HG02852 (cell line): ENCODE measurements at regions not wholly inside any gene's neighbourhood (a gene's known extent, or its start where the extent isn't known, plus 50 kb on each side); places are given as distances from the start of the nearest gene placed in this dataset.

Experiments
- ATAC-seq: cut with Tn5 transposase; IDR thresholded peaks from one replicate; pipeline ENCODE4 v1.9.1; 2021; ENCODE audit warnings: mild to moderate bottlenecking, moderate library complexity; ENCODE audit not compliant: unreplicated experiment

DNA sequence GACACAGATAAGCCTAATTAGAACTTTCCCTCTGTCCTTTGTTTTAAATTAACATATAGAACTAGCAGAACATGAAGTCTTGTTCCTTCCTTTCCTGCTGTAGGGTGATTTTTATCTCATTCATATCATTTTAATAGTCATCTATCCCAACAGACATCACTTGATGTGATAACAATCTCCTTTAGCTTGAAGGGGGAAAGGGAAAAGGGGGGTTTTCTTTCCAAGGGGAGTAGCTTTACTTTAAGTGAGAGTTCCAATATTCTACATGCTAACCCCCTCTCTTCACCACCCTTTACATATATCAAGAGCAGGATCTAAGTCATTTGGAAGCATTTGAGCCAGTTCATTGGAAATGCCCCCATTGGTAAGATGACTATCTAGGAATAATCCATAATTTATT is 241.9 kb downstream of the HHIPL2 start:
- no peak for ATAC-seq

DNA sequence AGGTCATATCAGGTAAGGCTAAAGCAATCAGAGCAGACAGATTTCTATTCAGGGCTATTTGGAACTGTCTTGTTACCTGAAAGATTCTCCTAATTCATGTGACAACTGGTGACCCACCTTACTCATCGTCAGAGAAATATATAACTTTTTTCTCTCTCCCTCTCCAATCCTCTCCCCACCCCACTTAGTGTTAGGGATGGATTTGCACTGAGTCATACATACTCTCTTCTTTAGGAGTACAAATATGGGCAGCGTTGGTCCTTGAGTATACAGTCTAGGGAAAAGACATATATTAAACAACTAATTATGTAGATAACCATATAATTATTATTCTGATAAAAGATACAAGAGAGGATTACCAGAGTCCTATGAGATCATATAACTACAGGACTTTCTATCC is 246.3 kb downstream of the HHIPL2 start:
- ATAC-seq, result no peak

DNA sequence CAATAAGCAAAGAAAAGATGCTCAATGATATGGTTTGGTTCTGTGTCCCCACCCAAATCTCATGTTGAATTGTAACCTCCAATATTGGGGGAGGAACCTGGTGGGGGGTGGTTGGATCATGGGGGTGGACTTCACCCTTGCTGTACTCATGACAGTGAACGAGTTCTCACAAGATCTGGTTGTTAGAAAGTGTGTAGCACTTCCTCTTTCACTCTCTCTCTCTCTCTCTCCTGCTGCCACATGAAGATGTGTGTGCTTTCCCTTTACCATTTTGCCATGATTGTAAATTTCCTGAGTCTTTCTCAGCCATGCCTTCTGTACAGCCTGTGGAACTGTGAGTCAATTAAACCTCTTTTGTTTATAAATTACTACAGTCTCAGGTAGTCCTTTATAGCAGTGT is 248.4 kb downstream of the HHIPL2 start:
- no peak for ATAC-seq

DNA sequence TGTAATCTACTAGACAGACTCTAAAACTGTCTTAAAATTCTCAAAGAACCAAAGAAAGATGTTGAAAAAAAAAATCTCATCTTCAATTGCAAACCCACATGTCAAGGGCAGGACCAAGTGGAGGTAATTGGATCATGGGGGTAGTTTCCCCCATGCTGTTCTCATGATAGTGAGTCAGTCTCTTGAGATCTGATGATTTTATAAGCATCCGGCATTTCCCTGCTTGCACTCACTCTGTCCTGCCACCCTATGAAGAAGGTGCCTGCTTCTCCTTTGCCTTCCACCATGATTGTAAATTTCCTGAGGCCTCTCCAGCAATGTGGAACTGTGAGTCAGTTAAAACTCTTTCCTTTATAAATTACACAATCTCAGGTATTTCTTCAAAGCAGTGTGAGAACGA is 257.0 kb downstream of the HHIPL2 start:
- no peak for ATAC-seq

DNA sequence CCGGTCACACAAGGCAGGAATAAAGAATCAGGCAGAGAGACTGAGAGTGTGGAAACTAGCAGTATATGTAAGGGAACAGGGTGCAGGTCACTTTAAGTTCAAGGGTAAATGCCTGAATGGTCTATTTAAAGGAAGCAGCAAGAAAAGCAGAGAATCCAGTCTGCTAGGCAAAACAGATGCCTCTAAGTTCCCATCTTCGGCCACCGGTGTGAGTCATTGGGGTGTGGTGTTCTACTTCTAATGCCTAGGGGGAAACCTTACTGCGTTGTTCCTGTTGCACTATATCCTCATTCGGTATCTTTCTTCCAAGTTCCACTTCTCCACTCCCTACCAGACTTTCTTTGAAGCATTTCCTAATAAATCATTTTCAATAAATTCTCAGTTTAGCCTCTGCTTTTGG is 259.9 kb downstream of the HHIPL2 start:
- ATAC-seq, result no peak

DNA sequence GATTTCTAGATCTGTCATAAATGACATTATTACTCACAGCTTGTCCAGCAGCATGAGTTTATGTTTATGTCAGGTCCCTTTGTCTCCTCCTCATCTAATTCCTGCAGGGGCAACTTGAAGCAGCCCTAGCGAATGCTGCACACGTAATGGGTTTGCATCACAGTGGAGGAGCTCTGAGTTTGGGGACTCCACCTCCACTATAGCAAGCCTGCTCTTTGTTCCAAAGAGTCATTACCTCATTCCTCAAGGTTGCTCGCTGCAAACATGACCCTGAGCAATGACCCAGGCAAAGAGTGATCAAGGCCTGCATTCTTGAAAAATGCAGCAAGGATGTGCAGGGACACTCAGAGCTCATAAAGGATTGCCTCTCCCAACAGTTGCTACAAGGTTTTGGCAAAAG is 261.9 kb downstream of the HHIPL2 start:
- ATAC-seq, result no peak

DNA sequence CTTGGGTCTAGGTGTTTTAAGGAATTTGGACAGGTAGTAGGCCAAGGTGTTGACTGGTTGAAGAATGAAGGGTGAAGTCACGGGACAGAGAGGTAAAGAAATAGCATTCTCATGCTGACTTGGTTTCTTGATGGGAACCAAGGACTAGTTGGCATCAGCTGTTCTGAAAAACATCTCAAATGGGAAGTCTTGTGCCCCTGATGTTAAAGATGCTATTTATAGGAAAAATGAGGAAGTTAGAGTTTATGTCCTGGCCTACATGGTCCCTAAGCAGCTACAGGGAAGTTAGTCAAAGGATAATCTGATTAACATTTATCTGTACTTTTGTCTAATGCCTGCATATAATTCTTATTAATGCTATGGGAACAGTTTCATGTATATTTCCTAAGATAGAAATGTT is 262.4 kb downstream of the HHIPL2 start:
- no peak for ATAC-seq

DNA sequence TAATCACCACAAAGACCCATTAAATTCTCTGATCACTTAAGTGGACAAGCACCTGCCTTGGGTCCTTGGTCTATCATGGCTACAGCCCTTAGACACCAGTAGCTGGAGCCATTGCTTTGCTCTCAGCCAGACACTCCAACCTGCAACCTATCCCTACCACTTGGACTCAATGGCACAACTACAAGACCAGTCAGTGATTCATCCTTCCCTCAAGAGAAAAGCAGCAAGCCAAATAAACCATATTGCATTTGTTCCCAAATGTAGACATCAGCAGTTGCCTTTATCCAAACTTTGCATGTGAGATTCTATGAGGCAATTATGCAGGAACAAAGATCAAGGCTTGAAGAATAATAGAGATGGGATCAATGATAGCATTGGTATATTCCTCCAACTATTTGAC is 263.4 kb downstream of the HHIPL2 start:
- no peak for ATAC-seq

DNA sequence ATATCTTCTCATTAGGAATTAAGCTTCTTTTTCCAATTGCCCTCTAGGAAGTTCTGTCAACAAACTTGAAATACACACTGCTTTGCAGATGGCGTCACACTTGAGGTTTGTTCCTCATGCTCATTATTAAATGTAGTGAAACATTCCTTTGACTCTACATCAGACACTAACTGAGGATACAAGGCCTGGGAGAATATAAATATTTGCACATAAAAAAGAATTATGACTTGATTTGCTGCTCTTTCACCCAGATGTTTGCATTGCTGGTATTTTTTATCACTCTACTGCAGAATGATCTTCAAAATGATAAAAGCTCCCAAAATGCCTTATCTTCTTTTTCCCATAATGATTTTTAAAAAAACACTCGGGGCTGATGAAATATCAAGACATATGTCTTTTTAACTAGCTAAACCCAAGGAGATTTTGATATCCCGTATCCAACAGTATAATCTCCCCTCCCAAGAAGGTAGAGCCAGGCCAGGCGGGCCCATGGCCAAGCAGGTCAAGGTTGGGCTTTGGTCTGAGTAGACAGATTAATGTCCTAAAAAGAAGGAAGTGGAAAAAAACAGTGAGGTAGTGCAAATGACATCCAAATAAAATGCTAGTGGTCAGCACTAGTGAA is 264.6 kb downstream of the HHIPL2 start:
- ATAC-seq, result no peak

DNA sequence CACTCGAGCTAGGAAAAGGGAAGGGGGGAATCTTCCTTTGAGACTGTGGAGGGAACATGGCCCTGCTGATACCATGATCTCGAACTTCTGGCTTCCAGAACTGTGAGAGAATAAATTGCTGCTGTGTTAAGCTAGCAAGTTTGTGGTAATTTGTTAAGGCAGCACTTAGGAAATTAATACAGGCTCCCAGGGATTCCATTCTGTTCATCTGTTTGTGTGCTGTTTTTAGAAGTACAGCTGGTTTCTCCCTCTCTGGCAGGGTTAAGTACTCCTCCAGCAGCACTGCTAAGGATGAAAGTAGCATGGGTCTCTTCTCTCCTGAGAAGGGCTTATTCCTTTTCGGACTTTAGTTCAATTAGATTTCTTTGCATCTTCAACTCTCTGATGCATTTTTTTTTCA is 268.3 kb downstream of the HHIPL2 start:
- no peak for ATAC-seq

DNA sequence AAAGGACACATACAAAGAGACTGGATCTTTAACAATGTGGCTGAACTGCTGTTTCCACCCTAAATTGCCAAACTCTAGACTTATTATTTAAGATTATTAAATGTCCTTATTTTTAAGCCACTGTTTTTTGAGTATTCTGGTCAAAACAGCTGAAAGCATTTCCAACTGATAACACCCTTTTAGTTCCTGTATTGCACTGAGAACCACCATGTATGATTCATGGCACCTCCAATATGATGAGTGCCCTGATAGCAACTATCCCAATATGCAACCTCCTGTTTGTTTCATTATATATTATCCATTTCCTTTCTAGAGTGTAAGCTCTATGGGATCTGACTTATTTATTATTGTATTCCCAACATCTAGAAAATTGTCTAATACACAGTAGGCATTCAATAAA is 269.4 kb downstream of the HHIPL2 start:
- ATAC-seq, result no peak

DNA sequence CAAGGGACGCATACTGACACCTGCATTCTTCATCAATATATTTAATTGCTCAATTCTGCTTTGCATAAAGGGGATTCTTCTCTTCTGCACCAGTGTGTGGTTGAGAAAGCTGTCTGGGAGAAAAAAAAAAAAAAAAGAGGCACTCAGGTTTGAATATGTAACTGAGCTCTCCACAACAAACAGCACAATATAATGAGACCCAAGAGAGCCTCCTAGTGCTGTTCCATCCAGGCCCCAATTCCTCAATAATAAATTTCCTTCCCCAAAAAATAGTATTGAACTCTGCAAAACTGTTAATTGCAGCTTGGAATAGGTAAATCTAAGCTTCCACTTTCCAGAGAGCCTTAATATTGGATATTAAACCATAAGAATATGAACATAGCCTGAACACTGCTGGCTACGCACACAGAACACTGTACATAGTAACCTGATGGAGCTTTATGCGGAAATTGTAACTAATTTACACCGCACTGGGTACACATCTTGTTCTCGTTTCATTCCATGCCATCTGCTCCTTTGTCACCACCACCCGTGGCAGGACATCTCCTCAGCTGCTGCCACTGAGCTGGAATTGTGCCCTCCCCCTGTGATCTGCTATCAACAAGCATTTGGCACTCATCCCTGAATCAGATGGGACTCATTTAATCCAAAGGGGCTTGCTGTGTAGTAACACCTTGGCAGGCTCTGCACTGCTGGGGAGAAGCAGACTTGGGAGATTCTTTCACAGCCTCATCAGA is 272.0 kb downstream of the HHIPL2 start:
- no peak for ATAC-seq

DNA sequence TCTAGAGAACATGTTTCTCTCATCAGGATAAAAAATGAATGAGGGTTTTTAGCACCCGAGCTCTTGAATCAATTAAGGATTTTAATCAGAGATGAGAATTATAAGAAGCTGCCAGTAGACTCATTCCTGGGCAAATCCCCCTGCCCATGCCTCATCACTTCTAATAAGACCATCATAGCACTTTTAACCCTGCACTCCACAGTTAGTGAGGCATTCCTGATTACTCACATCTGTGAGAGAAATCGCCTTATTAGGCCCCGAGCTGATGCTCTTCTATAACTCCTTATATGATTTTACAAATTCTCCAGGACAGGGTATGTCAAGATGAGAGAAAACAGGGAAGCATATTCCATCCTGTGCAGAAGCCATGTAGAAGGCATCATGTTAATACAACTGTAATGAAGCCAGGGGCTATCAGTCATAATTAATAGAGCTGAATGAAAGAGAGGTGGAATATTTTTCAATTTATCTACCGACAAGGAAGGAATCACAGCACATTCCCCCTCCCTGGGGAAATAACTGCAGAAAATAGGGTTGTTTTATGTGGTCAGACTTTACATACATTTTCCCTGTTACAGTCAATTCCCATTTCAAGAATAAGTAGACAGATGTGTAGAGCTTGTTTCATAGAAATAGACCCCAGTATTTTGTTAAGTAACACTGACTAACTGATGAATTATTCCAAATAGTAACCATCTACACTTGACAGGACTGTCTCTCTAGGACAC is 272.7 kb downstream of the HHIPL2 start:
- ATAC-seq, result no peak

DNA sequence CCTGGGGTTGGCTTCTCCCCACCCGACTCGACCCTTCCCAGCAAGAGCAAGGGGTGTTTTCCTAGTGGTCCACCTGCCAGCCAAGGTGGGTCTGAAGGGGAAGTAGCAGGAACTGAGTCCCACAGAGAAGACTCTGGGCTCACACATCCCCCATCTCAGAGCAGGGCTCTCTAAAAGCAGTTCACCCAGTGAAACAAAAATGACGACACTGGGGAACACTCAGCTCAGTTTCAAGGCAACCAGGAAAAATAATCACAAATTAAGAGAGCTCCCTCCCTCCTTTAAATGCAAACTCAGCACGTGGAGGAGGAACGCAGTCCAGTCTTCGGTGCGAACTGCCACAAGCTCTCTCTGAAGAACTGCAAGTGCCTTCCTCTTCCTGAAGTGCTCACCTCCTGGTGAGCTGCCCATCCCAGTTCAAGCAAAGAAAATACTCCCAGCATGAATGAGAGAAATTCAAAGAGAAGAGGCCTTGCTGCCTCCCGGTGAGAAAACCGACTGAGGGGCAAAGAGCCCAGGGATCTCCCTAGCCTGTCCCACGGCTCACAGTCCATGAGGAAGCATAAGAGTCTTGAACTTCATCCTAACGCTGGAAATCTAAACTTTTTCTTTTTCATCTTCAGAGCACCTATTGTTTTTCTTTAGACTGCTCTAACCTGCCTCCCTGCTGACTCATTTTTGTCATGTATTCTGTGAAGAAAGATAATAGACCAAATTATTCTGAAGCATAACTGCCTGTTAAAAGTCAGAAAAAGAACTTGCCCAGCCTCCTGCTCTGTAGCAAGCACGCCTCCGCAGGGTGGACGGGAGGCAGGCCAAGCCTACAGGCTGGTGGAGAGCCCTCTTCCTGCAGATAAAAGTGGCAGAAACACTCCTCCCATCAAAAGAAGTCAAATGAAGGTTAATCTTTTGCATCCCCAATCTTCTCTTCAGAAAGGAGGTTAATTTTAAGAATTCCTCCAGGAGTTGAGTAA is 281.4 kb downstream of the HHIPL2 start:
- ATAC-seq, result no peak

DNA sequence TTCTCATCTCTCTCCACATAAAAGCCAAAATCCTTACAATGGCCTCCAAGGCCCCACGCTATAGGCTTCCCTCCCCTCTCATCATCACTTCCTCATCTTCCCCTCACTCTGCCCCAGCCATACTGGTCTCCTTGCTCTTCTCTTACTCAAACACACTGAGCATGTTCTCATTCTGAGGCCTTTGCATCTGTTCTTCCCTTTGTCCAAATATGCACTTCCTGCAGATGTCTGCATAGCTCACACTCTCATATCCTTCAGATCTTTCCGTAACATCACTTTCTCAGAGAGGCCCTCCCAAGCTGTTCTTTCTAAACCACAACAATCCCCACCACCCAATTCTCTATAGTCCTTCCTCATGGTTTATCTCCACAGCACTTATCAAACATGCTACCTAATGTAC is 284.1 kb downstream of the HHIPL2 start:
- ATAC-seq, result no peak

DNA sequence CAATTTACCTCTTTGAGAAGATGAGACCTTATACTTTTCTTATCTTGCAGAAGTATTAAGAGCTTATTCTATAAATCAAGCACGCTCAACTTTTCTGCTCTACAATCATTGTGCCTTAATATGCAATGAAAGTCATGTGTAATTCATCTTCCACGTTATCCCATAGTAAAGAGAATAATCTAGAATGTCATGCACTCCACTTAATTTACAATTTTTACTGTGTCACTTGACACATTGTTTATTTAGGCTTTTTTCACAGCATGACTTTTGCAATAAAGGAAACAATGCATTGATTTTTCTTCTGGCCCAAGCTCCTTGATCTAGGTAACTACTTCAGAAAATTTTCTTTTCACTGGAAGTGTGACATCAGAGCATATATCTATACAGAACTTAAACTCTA is 290.9 kb downstream of the HHIPL2 start:
- no peak for ATAC-seq

DNA sequence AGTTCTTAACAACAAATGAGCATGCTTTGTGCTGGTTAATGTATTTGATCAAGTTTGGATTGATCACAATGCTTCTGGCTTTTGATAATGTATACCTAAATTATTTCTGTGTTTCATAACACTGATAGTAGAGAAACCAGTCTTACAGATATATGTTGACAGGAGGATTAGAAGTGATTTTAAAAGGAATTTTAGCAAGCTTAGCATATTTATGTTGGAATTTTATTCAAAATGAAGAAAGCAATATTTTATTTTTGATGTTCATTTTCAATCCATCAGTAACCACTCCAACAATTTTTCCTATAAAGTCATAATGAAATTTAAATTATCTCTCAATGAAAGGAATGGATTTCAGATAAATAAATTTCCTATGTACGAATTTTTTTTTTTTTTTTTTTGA is 291.8 kb downstream of the HHIPL2 start:
- ATAC-seq, result no peak

DNA sequence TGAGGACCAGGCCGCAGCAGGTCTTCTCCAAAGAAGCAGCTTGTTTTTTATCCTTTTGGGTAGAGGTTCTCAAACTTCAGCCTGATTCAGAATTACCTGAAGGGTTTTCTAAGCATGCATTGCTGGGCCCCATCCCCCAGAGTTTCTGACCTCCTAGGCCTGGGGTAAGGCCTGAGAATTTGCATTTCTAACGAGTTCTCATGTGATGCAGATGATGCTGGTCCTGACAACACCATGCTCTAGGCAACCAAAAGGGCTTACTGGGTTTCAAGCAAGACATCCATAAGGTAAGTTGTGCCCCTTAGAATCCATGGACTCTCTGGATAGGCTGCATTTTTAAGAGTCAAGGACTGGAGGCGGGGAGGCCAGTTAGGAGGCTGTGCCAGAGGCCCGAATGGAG is 295.1 kb downstream of the HHIPL2 start:
- ATAC-seq, result no peak

DNA sequence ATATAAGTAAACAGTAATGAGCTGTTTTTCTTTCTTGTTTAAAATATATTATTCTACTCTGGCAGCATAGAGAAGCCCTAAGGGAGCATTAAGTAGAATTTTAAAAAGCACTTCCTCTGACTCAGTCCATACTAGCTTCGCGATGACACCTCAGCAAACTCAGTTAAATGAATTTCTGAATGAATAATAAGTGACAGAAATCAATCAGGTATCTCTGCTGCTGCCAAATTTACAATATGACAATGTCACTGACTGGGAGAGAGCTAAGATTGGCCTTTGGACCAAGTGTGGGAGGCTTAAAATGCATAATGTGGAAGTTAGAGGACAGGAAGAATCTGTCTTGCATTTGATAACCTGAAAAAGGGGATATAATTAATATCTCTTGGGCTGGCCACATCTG is 296.1 kb downstream of the HHIPL2 start:
- no peak for ATAC-seq

DNA sequence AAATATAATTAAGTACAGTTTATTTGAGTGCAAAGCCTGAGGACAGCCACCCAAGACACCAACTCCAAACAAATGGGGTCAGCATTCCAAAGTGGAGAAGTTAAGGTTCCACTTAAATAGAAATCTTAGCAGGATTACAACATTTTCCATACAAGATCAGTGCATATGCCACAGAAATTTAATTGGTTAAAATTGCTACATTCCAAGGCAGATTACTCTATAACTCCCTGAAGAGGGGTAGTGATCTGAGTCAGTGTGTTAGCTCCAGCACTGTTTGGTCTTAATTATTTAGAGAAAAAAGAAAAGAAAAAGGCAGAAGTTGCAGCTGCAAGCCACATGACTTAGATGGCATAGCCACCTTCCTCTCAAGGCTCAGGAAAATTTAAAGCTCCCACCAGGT is 297.5 kb downstream of the HHIPL2 start:
- ATAC-seq, result no peak

DNA sequence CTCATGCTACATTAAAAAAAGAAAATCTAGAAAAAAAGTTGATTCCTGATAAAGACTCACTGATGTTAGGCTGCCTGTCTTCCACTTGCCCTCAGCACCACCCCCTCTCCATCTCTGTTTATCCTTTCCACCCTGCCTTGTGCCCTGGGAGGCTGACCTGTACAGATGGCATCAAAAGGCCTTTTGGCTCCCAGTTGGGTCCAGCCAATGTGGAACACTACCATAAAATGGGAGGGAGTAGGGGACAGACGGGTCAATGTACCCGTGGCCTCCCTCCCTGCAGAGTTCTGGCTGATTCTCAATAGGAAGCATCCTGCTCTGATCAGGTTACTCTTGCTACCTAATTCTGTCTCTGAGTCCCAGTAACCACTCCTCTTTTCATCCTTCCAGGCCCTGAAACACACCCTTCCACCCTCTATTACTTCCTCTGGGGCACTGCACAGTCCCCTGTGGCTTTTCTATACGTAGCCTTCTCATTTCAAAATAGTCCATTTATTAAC is 300.0 kb downstream of the HHIPL2 start:
- ATAC-seq, result no peak
